ENCODE measurements at regions not wholly inside any gene's neighbourhood (a gene's known extent, or its start where the extent isn't known, plus 50 kb on each side); places are given as distances from the start of the nearest gene placed in this dataset.
"Not testable (repeated sequence)": the region's sequence is repeated elsewhere in the genome, so short reads cannot be mapped to it uniquely, and the experiment has no call there.

GRCh38 chr4:3984796-3985195 lies 218.6 kb downstream of the ADRA2C start:
- DNase-seq; H3K4me1 ChIP-seq; H3K27ac ChIP-seq; H3K36me3 ChIP-seq; H3K9me3 ChIP-seq; H3K4me3 ChIP-seq; intact Hi-C loops (cut with DNase I; ENCODE audit: low total_unique reads); H3K27me3 ChIP-seq: not testable (repeated sequence)
- TF ChIP-seq CTCF (IDR thresholded peaks at IDR 0.05): peak; percentile 36 to 51 (median 46)

- H3K4me1 ChIP-seq; intact Hi-C loops (cut with DNase I; ENCODE audit: low total_unique reads); H3K4me3 ChIP-seq; H3K27ac ChIP-seq; DNase-seq; H3K9me3 ChIP-seq; H3K36me3 ChIP-seq; H3K27me3 ChIP-seq: not testable (repeated sequence)
Observed at GRCh38 chr4:3986412-3986811, 220.2 kb downstream of the ADRA2C start.

DNA sequence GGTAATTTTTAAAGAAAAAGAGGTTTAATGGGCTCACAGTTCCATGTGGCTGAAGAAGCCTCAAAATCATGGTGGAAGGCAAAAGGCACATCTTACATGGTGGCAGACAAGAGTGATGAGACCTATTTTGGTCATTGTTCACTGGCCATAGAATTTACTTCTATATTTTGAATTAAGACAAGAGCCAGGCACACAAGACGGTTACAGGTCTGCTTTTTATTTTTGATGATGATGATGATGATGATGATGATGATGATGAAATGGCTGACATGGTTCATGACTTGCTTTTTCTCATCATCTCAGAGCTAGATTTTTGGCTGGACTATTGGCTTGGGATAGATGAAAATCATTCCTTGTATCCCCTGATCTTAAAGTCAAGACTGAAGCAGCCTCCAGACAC lies 229.3 kb downstream of the OTOP1 start:
- H3K27ac ChIP-seq; DNase-seq; H3K36me3 ChIP-seq; H3K4me1 ChIP-seq; H3K4me3 ChIP-seq; intact Hi-C loops (cut with DNase I; ENCODE audit: low total_unique reads); H3K27me3 ChIP-seq; H3K9me3 ChIP-seq: not testable (repeated sequence)

GRCh38 chr4:4004036-4004435 lies 222.7 kb downstream of the OTOP1 start:
- H3K27me3 ChIP-seq; H3K36me3 ChIP-seq; H3K27ac ChIP-seq; DNase-seq; H3K4me3 ChIP-seq; H3K9me3 ChIP-seq; intact Hi-C loops (cut with DNase I; ENCODE audit: low total_unique reads); H3K4me1 ChIP-seq: not testable (repeated sequence)

DNA sequence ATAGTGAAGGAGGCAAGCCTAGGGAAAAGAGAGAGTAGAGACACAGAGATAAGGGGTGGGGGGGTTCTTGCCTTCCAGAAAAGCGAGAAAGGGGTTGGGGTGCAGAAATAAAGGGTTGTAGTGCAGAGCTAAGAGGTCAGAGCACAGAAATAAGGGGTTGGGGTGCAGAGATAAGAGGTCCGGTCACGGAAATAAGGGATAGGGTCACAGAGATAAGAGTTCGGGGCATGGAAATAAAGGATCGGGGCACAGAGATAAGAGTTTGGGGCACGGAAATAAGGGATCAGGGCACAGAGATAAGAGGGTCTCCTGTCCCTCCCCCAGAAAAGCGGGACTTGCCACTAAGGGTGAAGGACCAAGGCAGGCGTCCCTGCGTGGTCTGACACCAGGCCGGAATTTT lies 222.0 kb downstream of the OTOP1 start:
- H3K27ac ChIP-seq; H3K9me3 ChIP-seq; H3K4me1 ChIP-seq; H3K36me3 ChIP-seq; intact Hi-C loops (cut with DNase I; ENCODE audit: low total_unique reads); DNase-seq; H3K4me3 ChIP-seq; H3K27me3 ChIP-seq: not testable (repeated sequence)

DNA sequence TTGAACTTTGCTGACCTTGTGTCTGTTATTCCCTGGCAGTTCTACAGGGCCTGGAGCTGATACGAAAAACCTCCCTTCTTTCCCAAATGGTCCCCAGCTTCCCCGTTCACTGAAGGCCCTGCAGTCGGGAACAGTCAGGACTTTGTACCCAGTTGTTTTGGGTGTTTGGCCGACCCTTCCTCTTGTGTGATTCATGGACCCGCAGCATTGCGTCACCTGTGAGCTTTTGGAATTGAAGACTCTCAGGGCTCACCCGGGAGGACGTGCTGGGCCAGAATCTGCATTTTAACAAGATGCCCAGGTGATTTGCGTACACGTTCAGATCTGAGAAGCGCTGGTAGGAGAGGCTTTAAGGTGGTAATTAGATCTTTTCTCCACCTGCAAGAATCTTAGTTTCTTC lies 220.4 kb downstream of the OTOP1 start:
- H3K27me3 ChIP-seq; intact Hi-C loops (cut with DNase I; ENCODE audit: low total_unique reads); DNase-seq; H3K36me3 ChIP-seq; H3K4me3 ChIP-seq; H3K27ac ChIP-seq; H3K9me3 ChIP-seq; H3K4me1 ChIP-seq: not testable (repeated sequence)

DNA sequence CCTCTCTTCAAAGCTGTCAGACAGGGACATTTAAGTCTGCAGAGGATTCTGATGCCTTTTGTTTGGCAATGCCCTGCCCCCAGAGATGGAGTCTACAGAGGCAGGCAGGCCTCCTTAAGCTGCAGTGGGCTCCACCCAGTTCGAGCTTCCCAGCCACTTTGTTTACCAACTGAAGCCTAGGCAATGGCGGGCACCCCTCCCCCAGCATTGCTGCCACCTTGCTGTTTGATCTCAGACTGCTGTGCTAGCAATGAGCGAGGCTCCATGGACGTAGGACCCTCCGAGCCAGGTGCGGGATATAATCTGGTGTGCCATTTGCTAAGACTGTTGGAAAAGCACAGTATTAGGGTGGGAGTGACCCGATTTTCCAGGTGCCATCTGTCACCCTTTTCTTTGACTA lies 207.7 kb downstream of the OTOP1 start:
- H3K4me3 ChIP-seq; H3K9me3 ChIP-seq; DNase-seq; H3K27me3 ChIP-seq; H3K36me3 ChIP-seq; intact Hi-C loops (cut with DNase I; ENCODE audit: low total_unique reads); H3K4me1 ChIP-seq; H3K27ac ChIP-seq: not testable (repeated sequence)

- H3K36me3 ChIP-seq; H3K4me3 ChIP-seq; DNase-seq; H3K9me3 ChIP-seq; H3K4me1 ChIP-seq; H3K27ac ChIP-seq; intact Hi-C loops (cut with DNase I; ENCODE audit: low total_unique reads); H3K27me3 ChIP-seq: not testable (repeated sequence)
Observed at GRCh38 chr4:4021161-4021560, 205.6 kb downstream of the OTOP1 start.

DNA sequence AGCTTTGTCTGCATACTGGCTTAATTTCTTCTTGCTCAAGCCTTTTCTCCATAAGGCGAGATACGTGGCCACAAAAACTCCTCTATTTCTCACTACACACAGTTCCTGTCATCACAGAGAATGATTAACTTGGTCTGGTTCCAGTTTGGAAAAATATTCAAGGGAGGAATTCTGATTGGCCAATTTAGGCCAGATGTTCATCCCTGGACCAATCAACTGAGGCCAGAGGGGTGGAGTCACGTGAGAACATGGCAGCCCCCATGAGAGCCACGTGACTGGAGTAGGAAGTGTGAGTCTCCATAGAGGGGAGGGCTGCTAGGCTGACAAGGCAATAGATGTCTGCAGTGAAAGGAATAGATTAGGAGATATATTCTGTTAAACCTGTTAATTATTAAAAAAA lies 200.0 kb downstream of the OTOP1 start:
- DNase-seq; H3K27me3 ChIP-seq; H3K27ac ChIP-seq; H3K4me1 ChIP-seq; H3K9me3 ChIP-seq; H3K36me3 ChIP-seq; intact Hi-C loops (cut with DNase I; ENCODE audit: low total_unique reads); H3K4me3 ChIP-seq: not testable (repeated sequence)

GRCh38 chr4:4028752-4029151 lies 198.0 kb downstream of the OTOP1 start:
- H3K27me3 ChIP-seq; intact Hi-C loops (cut with DNase I; ENCODE audit: low total_unique reads); DNase-seq; H3K27ac ChIP-seq; H3K4me1 ChIP-seq; H3K4me3 ChIP-seq; H3K9me3 ChIP-seq; H3K36me3 ChIP-seq: not testable (repeated sequence)

DNA sequence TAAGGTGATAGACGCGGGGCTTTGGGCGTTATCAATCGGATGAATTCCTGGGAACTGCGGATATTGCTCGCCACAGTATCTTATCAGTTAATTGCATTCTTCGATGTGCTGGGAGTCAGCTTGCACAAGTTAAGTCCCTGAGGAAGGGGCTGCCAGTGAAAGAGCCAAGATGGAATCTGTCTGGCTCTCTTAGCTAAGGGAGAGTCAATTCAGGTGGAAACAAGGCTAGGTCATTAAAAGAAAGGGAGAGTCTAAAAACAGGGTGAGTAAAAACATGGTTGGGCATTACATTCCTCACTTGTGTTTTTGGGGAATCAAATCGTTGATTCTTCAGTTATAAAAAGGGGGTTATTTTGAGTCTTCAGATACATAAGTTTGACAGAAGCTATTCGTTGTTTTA lies 196.2 kb downstream of the OTOP1 start:
- H3K27ac ChIP-seq; H3K4me3 ChIP-seq; H3K27me3 ChIP-seq; DNase-seq; H3K4me1 ChIP-seq; intact Hi-C loops (cut with DNase I; ENCODE audit: low total_unique reads); H3K36me3 ChIP-seq; H3K9me3 ChIP-seq: not testable (repeated sequence)

DNA sequence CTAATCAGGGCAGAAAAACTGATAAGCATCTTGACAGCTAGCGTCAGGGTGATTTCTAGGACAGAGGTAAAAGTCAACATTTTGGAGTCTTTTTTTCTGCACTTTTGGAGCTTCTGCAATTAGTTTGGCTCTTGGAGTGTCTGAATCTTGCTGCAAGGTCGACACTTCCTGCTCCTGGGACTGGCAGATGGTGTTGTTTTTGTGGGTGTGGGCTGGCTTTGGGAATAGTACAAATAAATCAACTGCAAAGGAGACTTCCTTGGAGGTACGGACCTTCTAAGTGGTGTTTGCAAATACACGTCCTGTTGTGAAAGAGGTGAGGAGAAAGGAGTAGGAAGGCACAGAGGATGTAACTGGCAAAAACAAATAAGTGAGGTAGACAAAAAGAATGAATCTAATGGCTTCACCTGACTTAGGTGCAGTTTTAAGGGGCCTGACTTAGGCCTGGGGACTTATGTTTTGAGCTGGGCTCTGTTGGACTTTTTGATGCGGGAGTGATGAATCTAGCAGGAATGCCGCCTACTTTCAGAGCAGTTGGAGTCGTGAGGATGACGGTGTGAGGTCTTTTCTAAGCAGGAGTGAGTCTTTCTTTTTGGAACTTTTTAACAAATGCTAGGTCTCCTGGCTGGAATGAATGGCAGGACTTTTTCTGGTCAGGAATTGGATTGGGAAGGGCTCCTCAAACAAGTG lies 195.1 kb downstream of the OTOP1 start:
- H3K4me3 ChIP-seq; H3K9me3 ChIP-seq; DNase-seq; intact Hi-C loops (cut with DNase I; ENCODE audit: low total_unique reads); H3K27ac ChIP-seq; H3K36me3 ChIP-seq; H3K4me1 ChIP-seq; H3K27me3 ChIP-seq: not testable (repeated sequence)

GRCh38 chr4:4032364-4032763 lies 194.4 kb downstream of the OTOP1 start:
- H3K27me3 ChIP-seq; DNase-seq; intact Hi-C loops (cut with DNase I; ENCODE audit: low total_unique reads); H3K4me3 ChIP-seq; H3K4me1 ChIP-seq; H3K9me3 ChIP-seq; H3K36me3 ChIP-seq; H3K27ac ChIP-seq: not testable (repeated sequence)
